GDM1 (cell line): ENCODE measurements at regions not wholly inside any gene's neighbourhood (a gene's known extent, or its start where the extent isn't known, plus 50 kb on each side); places are given as distances from the start of the nearest gene placed in this dataset.

ENCODE experiments used
- DNase-seq: peaks from one replicate; lab custom pipeline; 2025; lab: John Stamatoyannopoulos, UW

GRCh38 chr20:21836346-21836745 is 130.9 kb downstream of the PAX1 start:
- no peak for DNase-seq

GRCh38 chr20:21835042-21835441 is 129.6 kb downstream of the PAX1 start:
- no peak for DNase-seq

GRCh38 chr20:21832442-21833385 is 127.2 kb downstream of the PAX1 start:
- DNase-seq: no peak

- DNase-seq: no peak
Measured at GRCh38 chr20:21826976-21827375, 121.5 kb downstream of the PAX1 start.

- DNase-seq: no peak
Measured at GRCh38 chr20:21821358-21821757, 115.9 kb downstream of the PAX1 start.

GRCh38 chr20:21820688-21821087 is 115.2 kb downstream of the PAX1 start:
- no peak for DNase-seq

GRCh38 chr20:21820045-21820444 is 114.6 kb downstream of the PAX1 start:
- no peak for DNase-seq

GRCh38 chr20:21812379-21812778 is 106.9 kb downstream of the PAX1 start:
- DNase-seq: no peak

- no peak for DNase-seq
Measured at GRCh38 chr20:21809961-21810523, 104.6 kb downstream of the PAX1 start.

- no peak for DNase-seq
Measured at GRCh38 chr20:21808863-21809664, 103.6 kb downstream of the PAX1 start.

GRCh38 chr20:21808139-21808538 is 102.7 kb downstream of the PAX1 start:
- DNase-seq: no peak

- no peak for DNase-seq
Measured at GRCh38 chr20:21804802-21805201, 99.3 kb downstream of the PAX1 start.

- DNase-seq: no peak
Measured at GRCh38 chr20:21801193-21801592, 95.7 kb downstream of the PAX1 start.

- DNase-seq: no peak
Measured at GRCh38 chr20:21798384-21798783, 92.9 kb downstream of the PAX1 start.

- no peak for DNase-seq
Measured at GRCh38 chr20:21796059-21796458, 90.6 kb downstream of the PAX1 start.

- DNase-seq: no peak
Measured at GRCh38 chr20:21788082-21788481, 82.6 kb downstream of the PAX1 start.

GRCh38 chr20:21781446-21782075 is 76.1 kb downstream of the PAX1 start:
- DNase-seq: no peak

GRCh38 chr20:21780528-21780927 is 75.1 kb downstream of the PAX1 start:
- DNase-seq: no peak
